GM10266 (cell line): ENCODE measurements at regions not wholly inside any gene's neighbourhood (a gene's known extent, or its start where the extent isn't known, plus 50 kb on each side); places are given as distances from the start of the nearest gene placed in this dataset.

Source experiments
- DNase-seq: peaks from one replicate; pipeline ENCODE4 v3.0.0; 2012; ENCODE audit errors: extremely low spot score
- CTCF ChIP-seq: IDR thresholded peaks from 2 replicates; pipeline ENCODE4 v1.5.1; 2012; ENCODE audit warnings: mild to moderate bottlenecking, low read depth; ENCODE audit not compliant: control insufficient read depth, insufficient read depth; ENCODE audit errors: missing control alignments

GRCh38 chr5:108617467-108618435 is 129.9 kb upstream of the FER start:
- TF ChIP-seq CTCF, result no peak
- no peak for DNase-seq

- no peak for TF ChIP-seq CTCF
- DNase-seq, result no peak
Observed at GRCh38 chr5:108615216-108615615, 132.5 kb upstream of the FER start.

GRCh38 chr5:108607421-108607820 is 140.3 kb upstream of the FER start:
- no peak for TF ChIP-seq CTCF
- DNase-seq, result no peak

GRCh38 chr5:108606185-108606584 is 141.5 kb upstream of the FER start:
- DNase-seq, result no peak
- TF ChIP-seq CTCF, result no peak

- no peak for DNase-seq
- no peak for TF ChIP-seq CTCF
Observed at GRCh38 chr5:108602830-108603229, 144.9 kb upstream of the FER start.

GRCh38 chr5:108590799-108591198 is 156.9 kb upstream of the FER start:
- TF ChIP-seq CTCF, result no peak
- DNase-seq, result no peak

- no peak for DNase-seq
- no peak for TF ChIP-seq CTCF
Observed at GRCh38 chr5:108588323-108588722, 159.4 kb upstream of the FER start.
